ENCODE measurements at regions not wholly inside any gene's neighbourhood (a gene's known extent, or its start where the extent isn't known, plus 50 kb on each side); places are given as distances from the start of the nearest gene placed in this dataset.

GRCh38 chr2:191597186-191597751 lies 80.7 kb upstream of the NABP1 start:
- no peaks in the 10 kb centered on the region for H3K4me1 ChIP-seq (ENCODE audit: insufficient read depth, low read length)
- no peaks in the 10 kb centered on the region for H3K27me3 Mint-ChIP-seq
- TF ChIP-seq, protein P1, sequence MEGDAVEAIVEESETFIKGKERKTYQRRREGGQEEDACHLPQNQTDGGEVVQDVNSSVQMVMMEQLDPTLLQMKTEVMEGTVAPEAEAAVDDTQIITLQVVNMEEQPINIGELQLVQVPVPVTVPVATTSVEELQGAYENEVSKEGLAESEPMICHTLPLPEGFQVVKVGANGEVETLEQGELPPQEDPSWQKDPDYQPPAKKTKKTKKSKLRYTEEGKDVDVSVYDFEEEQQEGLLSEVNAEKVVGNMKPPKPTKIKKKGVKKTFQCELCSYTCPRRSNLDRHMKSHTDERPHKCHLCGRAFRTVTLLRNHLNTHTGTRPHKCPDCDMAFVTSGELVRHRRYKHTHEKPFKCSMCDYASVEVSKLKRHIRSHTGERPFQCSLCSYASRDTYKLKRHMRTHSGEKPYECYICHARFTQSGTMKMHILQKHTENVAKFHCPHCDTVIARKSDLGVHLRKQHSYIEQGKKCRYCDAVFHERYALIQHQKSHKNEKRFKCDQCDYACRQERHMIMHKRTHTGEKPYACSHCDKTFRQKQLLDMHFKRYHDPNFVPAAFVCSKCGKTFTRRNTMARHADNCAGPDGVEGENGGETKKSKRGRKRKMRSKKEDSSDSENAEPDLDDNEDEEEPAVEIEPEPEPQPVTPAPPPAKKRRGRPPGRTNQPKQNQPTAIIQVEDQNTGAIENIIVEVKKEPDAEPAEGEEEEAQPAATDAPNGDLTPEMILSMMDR (IDR thresholded peaks at IDR 0.05), result no peak
- peaks cover 0 to 4% of the 10 kb centered on the region in 2 experiments for H3K9me3 ChIP-seq (ENCODE audit: control insufficient read depth in 1 of 2, insufficient read depth in 1 of 2, low read length in 2 of 2)
- peaks cover 0 to 2% of the 10 kb centered on the region in 2 experiments for H3K27me3 ChIP-seq (ENCODE audit: control insufficient read depth in 1 of 2, insufficient read depth in 2 of 2, low read length in 2 of 2)
- ChIA-PET POLR2A (no interaction called here), CTCF (no interaction called here)
- H3K4me3 Mint-ChIP-seq, result no peak overlapping the region
- no peaks in the 10 kb centered on the region for H3K36me3 Mint-ChIP-seq (ENCODE audit: low read depth)
- H3K4me3 ChIP-seq (ENCODE audit: low read length), result no peak overlapping the region
- DNase-seq, result no peak
- no peaks in the 10 kb centered on the region for H3K9me3 Mint-ChIP-seq
- H3K4me1 Mint-ChIP-seq (ENCODE audit: low read depth), result no peaks in the 10 kb centered on the region
- no peaks in the 10 kb centered on the region for H3K36me3 ChIP-seq (ENCODE audit: insufficient read depth, low read length)
- intact Hi-C loops (cut with DNase I, micrococcal nuclease), result no loop called here
- ATAC-seq (ENCODE audit: poor library complexity), result no peak
- H3K27ac Mint-ChIP-seq, result no peak overlapping the region
- H3K27ac ChIP-seq (ENCODE audit: low read depth in 1 of 2, low read length in 2 of 2), result no peak overlapping the region

DNA sequence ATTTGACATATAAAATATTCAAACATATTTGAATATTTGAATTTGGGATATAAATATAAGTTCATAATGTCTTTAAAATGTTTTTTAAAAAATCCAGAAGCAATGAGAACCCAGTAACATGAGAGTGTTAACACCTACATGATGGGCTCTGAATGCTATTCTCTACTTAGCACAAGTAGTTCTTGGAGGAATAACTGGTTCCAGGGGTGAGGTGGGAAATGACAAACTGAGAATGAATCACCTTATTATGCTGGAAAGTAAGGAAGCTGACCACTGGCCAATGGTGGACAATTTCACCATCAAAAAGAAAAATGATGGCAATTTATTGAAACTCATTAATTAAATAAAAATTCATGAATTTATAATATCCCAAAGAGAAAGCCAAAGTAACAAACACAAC lies 79.6 kb upstream of the NABP1 start:
- no peaks in the 10 kb centered on the region for H3K4me1 ChIP-seq (ENCODE audit: insufficient read depth, low read length)
- ATAC-seq (ENCODE audit: poor library complexity) (no peak), DNase-seq (no peak)
- Mint-ChIP-seq H3K27ac (no peak overlapping the region), H3K27me3 (no peaks in the 10 kb centered on the region), H3K36me3 (ENCODE audit: low read depth) (no peaks in the 10 kb centered on the region), H3K4me1 (ENCODE audit: low read depth) (no peaks in the 10 kb centered on the region), H3K4me3 (no peak overlapping the region), H3K9me3 (no peaks in the 10 kb centered on the region)
- intact Hi-C loops (cut with DNase I, micrococcal nuclease), result no loop called here
- no peaks in the 10 kb centered on the region for H3K9me3 ChIP-seq (ENCODE audit: control insufficient read depth in 1 of 2, insufficient read depth in 1 of 2, low read length in 2 of 2)
- H3K4me3 ChIP-seq (ENCODE audit: low read length), result no peak overlapping the region
- peaks cover 0 to 2% of the 10 kb centered on the region in 2 experiments for H3K27me3 ChIP-seq (ENCODE audit: control insufficient read depth in 1 of 2, insufficient read depth in 2 of 2, low read length in 2 of 2)
- no peak overlapping the region for H3K27ac ChIP-seq (ENCODE audit: low read depth in 1 of 2, low read length in 2 of 2)
- POLR2A ChIA-PET, result no interaction called here
- no peaks in the 10 kb centered on the region for H3K36me3 ChIP-seq (ENCODE audit: insufficient read depth, low read length)
- CTCF ChIA-PET, result no interaction called here
- TF ChIP-seq, protein P1 (IDR thresholded peaks at IDR 0.05), result no peak

GRCh38 chr2:191601060-191601459 lies 76.9 kb upstream of the NABP1 start:
- Histone ChIP-seq H3K36me3 (ENCODE audit: insufficient read depth, low read length) (no peaks in the 10 kb centered on the region), H3K4me3 (ENCODE audit: low read length) (no peak overlapping the region), H3K27ac (ENCODE audit: low read depth in 1 of 2, low read length in 2 of 2) (no peak overlapping the region), H3K9me3 (ENCODE audit: control insufficient read depth in 1 of 2, insufficient read depth in 1 of 2, low read length in 2 of 2) (no peaks in the 10 kb centered on the region), H3K27me3 (ENCODE audit: control insufficient read depth in 1 of 2, insufficient read depth in 2 of 2, low read length in 2 of 2) (no peaks in the 10 kb centered on the region), H3K4me1 (ENCODE audit: insufficient read depth, low read length) (no peaks in the 10 kb centered on the region)
- DNase-seq, result no peak
- no peaks in the 10 kb centered on the region for H3K27me3 Mint-ChIP-seq
- intact Hi-C loops (cut with DNase I, micrococcal nuclease), result no loop called here
- no peak for ATAC-seq (ENCODE audit: poor library complexity)
- H3K4me3 Mint-ChIP-seq, result no peak overlapping the region
- POLR2A ChIA-PET, result interaction anchor here (1.3 to 1.8 kb wide), 2 partner anchors 75 to 76 kb away, joined by 3 to 5 read pairs; partner anchors contain the start of gene NABP1
- no peaks in the 10 kb centered on the region for H3K9me3 Mint-ChIP-seq
- TF ChIP-seq, protein P1 (IDR thresholded peaks at IDR 0.05), result no peak
- H3K27ac Mint-ChIP-seq, result no peak overlapping the region
- CTCF ChIA-PET, result interaction anchor here (1.5 kb wide), 1 partner anchor 17 kb away, joined by 4 read pairs; no protein-coding TSS in a partner anchor
- H3K4me1 Mint-ChIP-seq (ENCODE audit: low read depth), result no peaks in the 10 kb centered on the region
- no peaks in the 10 kb centered on the region for H3K36me3 Mint-ChIP-seq (ENCODE audit: low read depth)

All from CD4-positive, alpha-beta T cell (primary cell).